ENCODE measurements at regions not wholly inside any gene's neighbourhood (a gene's known extent, or its start where the extent isn't known, plus 50 kb on each side); places are given as distances from the start of the nearest gene placed in this dataset. TPM values are rescaled to one million over a fixed set of nuclear protein-coding genes. Genes with fewer than 3 reads are reported as not detected.

GRCh38 chr12:16719713-16720416 is 113.9 kb upstream of the LMO3 start:
- no peak for DNase-seq (ENCODE audit: low spot score)

- no peak for DNase-seq (ENCODE audit: low spot score)
Measured at GRCh38 chr12:16716928-16717327, 111.0 kb upstream of the LMO3 start.

DNA sequence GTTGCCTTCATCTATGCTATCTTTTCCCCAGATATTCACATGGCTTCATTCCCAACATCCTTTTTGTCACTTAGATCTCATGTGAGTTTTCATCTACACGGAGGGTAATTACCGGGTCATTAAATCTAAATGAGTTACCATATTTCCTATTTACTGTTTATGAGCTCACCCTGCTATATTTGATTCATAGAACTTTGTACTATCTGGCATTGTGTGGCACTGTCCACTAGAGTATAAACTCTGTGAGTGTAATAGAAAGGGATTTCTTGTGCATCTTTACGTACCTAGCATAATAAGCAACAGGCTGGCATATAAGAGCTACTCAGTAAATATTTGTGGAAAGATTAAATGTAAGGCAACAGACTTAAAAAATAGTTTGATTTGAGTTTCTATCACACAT is 86.1 kb upstream of the LMO3 start:
- DNase-seq (ENCODE audit: low spot score): no peak

DNA sequence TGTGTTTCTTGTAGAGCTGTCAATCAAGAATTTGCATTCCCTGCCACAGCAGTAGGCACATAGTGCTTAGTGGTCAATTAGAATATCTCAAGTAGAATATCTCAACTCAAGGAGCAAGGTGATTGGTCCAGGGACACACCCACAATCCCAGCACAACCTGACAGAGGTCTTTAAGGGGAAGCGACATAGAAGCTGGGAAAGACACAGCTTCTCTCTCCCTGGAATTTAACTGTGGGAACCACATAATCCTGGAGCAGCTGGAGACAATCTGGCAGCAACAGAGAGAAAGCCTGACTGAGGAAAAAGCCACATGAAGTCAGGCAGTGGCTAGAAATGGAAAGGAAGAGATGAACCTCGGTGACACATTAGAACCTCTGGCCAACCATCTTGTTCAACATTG is 85.7 kb upstream of the LMO3 start:
- DNase-seq (ENCODE audit: low spot score): no peak

GRCh38 chr12:16688200-16688599 is 82.2 kb upstream of the LMO3 start:
- DNase-seq (ENCODE audit: low spot score): no peak

GRCh38 chr12:16685107-16685506 is 79.1 kb upstream of the LMO3 start:
- DNase-seq (ENCODE audit: low spot score): no peak

GRCh38 chr12:16681196-16681595 is 75.2 kb upstream of the LMO3 start:
- DNase-seq (ENCODE audit: low spot score): no peak

GRCh38 chr12:16675438-16675837 is 69.5 kb upstream of the LMO3 start:
- no peak for DNase-seq (ENCODE audit: low spot score)

- DNase-seq (ENCODE audit: low spot score): no peak
Measured at GRCh38 chr12:16674885-16675284, 68.9 kb upstream of the LMO3 start.

DNA sequence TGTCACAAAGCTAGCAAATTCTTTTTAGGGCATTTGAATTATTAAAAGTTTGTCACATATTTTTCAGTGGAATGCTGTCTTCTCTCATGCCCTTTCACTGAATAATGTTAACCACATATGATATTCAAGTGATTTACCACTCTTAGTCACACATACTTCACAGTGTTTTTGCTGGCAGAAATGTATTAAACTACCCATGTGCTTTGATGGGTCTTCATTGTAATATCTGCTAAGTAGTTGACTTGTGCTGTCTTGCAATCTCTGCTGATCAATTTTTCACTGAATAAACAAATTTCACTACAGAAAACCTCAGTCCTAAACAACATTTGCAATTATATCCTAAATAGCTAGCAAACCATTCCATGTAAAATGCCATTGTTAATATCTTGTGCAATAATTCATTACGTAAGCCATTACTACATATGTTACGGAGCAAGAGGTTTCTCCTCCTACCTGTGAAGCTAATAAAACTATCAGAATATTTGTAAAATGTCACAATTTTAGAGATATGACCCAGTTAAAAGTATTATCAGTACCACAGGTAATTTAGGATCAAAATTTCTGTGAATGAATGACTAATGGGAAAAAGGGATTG is 64.6 kb upstream of the LMO3 start:
- DNase-seq (ENCODE audit: low spot score): no peak

GRCh38 chr12:16669756-16670155 is 63.8 kb upstream of the LMO3 start:
- DNase-seq (ENCODE audit: low spot score): no peak

- DNase-seq (ENCODE audit: low spot score): no peak
Measured at GRCh38 chr12:16668198-16668597, 62.2 kb upstream of the LMO3 start.

DNA sequence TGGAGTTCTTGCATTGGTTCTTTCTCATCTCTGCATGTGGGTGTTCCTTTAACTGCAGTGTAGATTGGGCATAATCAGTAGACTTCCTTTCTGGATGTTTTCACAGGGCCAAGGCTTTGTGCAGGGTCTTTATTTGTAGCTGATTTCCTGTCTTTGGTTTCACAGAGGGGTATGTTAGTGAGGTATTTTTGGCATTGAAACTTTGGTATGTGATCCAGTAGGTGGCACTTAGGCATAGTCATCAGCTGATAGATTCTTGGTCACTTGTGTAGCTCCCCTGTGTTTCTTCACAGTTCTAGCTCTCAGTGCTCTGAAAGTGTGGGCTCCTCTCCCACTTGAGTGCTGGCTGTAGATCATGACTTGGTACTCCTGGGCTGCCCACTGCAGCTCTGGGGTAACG is 52.7 kb upstream of the LMO3 start:
- DNase-seq (ENCODE audit: low spot score): no peak

Small RNA genes lying in the stretch of these regions (microRNA-seq; reads per million reads assigned to microRNA genes)
- not detected for gene MIR3974 (ENCODE audit: borderline number of aligned reads)

All from mesenteric fat pad (tissue), 1 donor.